HG03095 (cell line): ENCODE measurements at regions not wholly inside any gene's neighbourhood (a gene's known extent, or its start where the extent isn't known, plus 50 kb on each side); places are given as distances from the start of the nearest gene placed in this dataset.

Experiments
- ATAC-seq: cut with Tn5 transposase; IDR thresholded peaks from one replicate; pipeline ENCODE4 v1.9.1; 2021; ENCODE audit warnings: moderate library complexity; ENCODE audit not compliant: unreplicated experiment

DNA sequence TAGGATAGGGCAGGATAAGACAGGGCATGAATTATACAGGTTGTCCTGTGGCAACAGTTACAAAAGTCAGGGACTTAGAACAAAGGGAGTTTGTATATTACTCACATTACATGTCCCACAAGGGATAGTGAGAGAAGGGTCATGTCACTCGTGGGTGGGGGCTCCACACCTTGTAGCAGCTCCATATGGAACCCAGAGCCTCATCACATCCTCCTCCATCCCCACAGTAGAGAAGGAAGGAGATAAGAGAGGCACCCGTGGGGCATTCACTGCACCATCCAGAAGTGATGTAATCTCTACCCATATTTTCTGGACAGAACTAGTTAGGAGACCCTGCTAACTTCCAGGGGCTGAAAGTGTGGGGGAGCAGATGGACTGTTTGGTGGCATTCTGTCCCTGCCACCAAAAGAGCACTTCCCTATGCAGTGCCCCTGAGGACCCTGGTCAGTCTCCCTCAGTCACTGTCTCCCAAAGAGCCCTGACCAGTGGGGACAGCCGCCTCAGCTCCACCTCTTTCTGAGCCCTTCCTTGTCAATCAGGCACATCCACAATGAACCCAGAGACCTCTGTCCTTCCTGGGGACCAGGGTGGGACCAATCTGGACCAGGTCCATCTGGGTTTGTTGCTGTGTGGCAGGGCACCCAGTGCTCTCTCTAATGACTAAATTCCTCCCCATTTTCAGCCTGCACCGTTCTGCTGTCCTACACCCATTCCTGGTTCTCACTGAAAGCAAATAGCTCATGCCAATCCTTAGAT, 154.8 kb upstream of the ETV3 start:
- no peak for ATAC-seq

DNA sequence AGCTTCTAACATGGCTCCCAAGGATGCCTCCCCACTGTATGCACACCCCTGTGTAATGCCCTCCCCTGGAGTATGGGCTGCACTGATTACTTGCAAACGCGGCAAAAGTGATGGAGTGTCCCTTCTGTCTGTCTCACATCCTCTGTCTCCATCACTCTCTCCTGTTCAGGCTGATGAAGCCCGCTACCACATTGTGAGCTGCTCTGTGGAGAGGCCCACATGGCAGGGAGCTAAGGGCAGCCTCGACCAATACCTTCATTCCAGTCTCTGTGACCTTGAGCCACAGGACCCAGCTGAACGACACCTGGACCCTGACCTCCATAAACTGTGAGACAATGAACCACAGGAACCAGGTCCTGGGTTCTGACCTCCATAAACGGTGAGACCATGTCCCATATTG, 154.1 kb upstream of the ETV3 start:
- ATAC-seq: no peak

DNA sequence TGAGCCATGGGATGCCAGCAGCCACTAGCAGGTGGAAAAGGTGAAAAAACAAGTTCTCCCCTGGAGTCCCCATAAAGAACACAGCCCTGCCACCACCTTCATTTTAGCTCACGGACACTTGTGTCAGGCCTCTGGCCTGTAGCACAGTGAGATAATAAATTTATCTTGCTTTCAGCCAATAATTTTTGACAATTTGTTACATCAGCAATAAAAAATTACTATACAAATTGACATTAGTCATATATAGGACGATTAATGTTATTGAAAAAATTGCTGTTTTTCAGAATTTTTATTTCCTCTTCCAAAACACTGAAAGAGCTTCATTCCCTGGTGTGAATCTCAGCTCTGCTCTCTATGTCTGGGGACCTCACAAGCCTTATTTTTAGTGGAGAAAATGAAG, 152.9 kb upstream of the ETV3 start:
- ATAC-seq: no peak

DNA sequence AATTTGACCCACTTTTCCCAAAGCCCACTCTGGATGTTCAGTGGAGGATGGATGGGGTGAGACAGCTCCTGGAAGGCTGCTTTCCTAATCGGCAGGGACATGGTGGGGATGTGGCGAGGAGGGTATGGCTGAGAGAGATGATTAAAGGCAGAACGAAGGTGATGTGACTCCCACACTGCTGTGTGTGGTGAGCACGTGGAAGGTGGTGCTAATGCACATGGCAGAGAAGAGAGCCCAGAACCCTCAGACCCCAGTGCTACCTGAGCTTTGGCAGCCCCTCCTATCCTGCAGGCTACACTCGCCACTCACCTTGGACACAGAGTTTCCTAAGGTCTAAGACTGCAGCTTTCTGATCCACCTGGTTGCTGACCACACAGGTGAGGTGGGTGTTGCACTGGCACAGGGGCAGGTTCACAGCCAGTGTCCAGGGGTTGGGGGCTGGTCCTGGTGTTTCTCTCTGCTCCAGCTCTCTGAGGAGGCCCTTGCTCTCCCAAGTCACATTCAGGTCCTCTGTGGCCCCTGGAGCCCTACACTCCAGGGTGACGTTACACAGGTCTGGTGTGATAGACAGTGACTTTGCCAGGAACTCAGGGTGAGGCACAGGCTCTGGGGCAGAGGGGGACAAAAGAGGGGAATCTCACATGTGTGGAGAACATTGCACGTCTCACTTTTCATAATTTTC, 151.4 kb upstream of the ETV3 start:
- ATAC-seq: no peak

DNA sequence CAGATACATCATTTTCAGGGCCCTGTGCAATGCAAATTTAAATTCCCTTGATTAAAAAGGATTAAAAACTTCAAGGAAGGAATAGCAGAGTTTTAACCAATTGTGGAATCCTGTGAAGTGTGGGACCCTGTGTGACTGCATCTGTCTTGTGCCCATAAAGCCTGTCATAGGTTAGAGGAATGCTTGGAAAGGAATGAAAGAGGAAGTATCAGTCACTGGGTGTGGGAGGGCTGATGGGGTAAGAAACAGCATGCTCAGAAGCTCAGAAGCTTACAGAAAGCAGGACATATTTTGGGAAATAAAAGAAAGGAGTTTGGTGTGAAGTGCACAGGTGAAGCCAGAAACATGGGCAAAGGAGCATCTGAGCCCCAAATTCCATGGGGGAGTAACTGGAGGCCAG, 150.8 kb upstream of the ETV3 start:
- ATAC-seq: no peak

DNA sequence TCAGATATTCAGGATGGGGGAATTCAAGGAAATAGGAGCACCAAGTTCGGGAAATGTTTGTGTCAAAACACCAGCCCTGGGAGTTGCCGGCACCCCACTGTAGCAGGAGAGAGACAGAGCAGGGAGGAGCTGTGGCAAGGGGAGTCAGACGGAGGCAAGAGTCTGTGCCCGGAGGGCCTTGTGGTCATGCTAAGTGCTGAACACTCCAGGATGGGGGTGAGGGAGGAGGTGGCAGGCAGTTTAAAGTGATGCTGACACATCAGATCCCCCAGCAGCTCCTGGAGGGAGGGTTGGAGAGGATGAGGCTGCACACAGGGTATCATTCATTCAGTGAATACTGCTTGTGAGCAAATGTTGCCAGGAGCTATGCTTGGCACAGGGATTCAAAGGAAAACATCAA, 150.3 kb upstream of the ETV3 start:
- ATAC-seq: no peak

DNA sequence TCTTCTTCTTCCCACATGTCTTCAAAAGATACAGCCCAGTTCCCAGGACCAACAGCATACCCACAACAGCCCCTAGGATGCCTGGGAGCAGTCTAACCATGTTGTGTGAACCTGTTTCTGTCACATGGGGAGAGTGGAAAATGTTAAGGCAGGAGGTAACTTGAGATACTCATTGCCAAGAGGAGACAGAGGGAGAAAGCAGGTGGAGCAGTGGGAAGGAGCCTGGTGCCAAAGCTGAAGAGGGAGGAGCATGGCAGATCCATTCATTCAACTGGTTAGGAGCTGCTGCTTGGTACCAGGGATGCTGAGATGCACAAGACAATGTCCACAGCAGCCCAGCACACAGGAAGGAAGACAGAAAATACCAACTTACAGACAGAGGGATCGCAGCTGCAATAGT, 149.8 kb upstream of the ETV3 start:
- no peak for ATAC-seq

DNA sequence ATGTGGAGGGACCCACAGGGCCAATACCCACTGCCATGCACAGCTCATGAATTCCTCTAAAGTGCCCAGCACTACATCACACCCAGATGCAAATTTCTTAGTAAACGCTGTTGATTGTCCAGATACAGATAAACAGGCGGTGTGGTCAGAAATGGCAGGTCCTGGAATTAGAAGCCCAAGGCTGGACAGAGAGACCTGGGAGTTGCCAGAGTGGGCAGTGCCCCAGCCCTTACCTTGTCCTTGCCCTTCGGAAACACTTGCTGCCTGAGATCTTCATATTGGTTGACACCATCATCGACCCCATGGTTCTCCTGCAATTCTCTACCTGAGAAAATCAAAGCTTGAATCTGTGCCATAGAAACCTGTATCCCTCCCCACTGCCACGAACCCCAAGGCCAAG, 149.3 kb upstream of the ETV3 start:
- no peak for ATAC-seq

DNA sequence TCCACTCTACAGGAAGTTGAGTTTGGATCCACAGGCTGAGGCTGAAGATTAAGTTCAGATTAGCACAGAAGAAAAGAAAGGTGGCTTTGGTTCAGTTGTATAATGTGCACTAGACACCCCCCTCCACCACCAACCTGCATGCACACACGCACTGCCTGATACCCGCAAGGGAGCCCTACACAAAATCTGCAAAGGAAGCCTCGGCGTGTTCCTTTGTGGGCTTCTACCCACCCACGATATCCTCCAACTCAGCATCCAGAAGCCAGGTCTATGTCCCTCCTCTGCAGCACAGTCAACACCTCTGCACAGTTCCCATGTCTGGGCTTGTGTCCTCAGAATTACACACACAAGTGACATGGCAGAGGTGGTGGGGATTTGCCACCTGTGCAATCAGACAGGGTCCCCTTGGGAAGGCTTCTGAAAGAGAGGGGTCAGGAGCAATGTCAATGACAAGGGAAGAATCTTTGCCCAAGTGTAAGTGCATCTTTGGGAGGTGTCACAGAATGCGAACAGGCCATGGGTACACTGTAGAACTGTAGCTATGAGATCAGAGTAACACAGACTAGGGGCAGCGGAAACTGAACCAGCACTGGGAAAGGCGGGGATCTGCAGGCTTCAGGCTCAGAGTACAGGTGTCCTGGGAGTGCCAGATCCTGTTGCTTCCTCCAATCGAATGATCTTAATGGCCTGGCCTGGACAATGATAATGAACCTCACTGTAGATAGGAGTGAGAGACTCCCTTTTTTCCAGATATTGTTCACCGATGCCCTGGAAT, 148.6 kb upstream of the ETV3 start:
- ATAC-seq: no peak

DNA sequence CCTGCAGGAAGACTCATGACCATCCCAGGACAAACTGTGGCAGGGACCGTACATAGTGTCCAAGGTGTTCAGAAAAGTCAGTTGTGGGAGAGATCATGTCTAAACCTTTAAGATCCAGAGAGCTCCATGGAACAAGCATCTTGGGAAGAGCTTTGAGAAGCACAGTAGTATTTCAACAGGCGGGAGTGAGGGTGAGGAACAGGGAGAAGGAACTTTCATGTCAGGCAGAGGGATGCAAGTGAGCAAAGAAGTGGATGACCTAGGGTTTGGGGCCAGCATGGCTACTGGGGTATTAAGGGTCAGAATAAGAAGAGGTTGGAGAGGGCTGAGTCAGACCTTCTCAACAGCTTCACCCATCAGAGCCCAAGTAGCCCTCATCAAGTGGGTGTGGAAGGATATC, 147.9 kb upstream of the ETV3 start:
- no peak for ATAC-seq

DNA sequence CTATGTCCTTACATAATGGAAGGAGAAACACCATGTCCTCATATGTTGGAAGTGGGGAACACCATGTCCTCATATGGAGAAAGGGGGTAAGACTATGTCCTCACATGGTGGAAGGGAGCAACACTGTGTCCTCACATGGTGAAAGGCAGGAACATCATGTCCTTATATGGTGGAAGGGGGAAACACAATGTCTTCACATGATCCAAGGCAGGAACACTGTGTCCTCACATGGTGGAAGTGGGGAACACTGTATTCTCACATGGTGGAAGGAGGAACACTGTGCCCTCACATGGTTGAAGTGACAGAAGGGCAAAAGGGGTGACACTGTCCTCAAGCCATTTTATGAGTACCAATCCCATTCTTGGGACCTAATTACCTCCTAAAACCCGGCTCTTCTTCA, 146.3 kb upstream of the ETV3 start:
- no peak for ATAC-seq

DNA sequence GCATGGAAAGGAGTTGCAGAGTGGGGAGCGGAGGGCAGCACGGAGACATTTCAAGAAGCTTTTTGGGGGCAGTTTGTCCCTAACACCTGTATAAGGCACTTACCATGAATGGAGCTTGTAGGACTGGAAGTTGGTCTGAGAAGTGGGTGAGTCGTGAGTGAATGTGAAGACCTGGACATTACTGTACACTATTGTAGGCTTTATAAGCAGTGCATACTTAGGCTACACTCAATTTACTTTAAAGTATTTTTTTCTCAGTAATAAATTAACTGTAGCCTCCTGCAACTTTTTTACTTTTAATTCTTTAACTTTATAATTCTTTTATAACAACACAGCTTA, 141.6 kb upstream of the ETV3 start:
- ATAC-seq: no peak

DNA sequence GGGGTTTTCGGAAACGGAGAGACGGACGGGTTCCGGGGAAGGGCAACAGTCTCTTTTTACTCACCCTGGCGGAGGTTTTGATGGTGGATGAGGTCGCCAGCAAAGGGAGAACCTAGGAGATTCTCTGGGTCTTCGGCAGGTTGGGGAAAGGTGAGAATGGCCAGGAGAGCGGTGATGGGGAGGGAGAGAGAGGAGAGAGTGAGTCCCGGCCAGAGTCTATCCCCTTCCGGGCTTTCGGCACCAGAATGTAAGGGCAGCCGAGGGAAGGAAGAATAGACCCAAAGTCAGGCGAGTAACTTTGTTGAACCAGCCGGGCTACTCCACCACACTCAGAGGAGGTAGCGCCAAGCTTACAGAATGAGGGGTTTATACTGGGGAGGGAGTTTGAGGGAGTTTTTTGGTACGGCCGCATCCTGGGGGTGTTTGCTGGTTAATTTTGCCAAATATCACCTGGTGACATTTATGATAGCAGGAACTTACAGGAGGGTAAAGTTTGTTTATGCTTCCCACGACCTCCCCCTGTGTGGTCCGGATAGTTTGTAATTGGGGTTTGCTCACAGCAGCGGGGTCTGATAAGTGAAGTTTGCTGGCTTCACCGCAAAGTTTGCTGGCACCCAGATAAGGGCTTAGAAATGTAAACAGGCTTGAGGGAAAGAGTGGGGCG, 141.1 kb upstream of the ETV3 start:
- no peak for ATAC-seq

DNA sequence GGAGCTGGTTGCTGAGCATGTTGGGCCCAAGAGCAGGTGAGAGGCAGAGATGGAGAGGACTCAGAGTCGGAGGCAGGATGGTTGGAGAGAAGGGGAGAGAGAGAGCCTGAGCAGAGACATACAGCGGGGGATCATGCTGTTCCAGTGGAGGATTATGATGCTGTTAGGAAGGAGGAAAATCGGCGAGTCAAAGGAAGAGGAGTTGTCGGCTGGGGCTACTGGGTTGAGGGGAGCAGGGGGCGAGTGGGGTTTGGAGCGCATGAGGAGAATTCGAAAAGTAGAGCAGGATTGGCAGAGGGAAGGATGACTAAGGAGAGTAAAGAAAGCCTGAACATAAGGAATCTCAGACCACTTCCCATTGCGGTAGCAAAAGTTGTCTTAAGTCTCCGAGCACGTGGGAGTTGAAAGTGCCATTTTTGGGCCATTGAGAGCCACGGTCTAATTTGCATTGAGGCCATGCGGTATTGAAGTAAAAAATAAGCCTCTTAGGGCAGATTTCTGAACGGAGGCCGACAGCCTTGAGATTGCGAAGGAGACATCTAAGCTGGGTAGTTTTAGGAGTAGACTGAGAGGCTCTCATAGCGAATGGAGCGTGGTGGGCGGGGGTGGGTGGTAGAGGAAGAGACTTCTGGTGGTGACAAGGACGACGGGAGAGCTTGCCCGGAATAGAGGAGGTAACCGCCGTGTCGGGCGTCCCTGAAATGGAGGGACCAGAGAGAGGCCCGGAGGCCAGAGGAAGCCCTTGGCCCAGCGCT, 140.4 kb upstream of the ETV3 start:
- no peak for ATAC-seq

DNA sequence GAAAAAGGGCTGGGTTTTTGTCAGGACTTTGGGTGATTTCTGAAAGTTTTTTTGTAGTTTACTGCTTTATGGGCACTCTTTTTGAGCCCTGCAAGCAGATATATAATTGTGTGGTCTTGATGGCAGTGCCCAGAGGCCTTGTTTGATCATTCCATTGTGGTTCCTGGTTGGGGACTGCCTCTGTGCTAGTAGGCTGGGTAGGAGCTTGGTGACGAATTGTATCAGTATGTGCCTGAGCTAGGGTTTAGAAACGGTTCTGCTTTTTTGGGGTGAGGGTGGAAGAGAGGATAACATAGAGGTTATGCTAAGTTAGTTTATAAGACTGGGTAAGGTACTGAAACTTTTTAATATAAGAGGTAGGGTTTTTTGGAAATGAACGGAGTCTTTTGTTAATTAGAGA, 139.7 kb upstream of the ETV3 start:
- no peak for ATAC-seq

DNA sequence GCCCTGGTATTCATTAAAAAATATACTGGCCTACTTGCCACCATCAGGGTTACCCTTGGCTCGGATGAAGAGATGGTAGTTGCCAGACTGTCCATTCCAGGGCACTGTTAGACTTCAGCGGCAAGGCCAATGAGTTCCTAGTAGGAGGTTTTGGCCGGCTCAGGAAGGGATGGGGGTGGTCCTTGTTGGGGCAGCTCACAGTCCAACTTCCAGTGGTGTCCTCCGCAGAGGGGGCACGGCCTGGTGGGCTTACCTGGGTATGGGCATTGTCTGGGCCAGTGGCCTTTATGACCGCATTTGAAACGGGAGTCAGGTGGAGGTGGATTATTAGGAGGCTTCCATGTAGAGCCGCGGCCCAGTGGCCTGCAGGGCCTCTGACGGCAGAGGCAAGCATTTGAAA, 139.1 kb upstream of the ETV3 start:
- no peak for ATAC-seq

DNA sequence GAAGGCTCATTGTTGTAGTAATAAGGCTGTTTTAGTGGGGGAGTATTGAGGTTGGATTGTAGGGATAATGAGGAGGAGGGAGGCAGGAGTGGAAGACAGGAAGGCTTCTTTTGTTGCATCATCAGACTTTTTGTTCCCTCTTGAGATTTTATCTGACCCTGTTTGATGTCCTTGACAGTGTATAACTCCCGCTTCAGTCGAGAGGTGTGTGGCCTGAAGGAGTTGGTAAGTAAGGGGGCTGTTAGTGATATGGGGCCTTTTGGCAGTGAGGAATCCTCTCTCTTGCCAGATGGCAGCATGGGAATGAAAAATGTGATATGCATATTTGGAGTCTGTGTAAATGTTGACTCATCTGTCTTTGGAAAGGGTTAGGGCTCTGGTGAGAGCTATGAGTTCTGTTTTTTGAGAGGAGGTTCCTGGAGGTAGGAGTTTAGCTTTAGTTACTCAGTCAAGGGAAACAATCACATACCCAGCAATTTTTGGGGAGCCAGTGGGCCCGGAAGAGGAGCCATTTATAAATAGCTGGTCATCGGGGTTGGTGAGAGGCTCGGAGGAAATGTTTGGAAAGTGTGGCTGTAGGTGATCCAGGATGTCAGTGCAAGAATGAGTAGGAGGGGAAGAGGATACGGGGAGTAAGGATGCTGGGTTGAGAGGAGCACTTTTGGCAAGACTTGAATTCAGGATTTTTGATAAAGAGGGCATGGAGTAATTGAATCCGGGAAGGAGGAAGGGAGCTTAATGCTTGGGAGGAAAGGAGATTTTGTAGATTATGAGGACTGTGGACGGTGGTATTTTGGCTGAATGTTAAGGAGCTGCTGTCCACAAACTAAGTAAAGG, 136.7 kb upstream of the ETV3 start:
- no peak for ATAC-seq

DNA sequence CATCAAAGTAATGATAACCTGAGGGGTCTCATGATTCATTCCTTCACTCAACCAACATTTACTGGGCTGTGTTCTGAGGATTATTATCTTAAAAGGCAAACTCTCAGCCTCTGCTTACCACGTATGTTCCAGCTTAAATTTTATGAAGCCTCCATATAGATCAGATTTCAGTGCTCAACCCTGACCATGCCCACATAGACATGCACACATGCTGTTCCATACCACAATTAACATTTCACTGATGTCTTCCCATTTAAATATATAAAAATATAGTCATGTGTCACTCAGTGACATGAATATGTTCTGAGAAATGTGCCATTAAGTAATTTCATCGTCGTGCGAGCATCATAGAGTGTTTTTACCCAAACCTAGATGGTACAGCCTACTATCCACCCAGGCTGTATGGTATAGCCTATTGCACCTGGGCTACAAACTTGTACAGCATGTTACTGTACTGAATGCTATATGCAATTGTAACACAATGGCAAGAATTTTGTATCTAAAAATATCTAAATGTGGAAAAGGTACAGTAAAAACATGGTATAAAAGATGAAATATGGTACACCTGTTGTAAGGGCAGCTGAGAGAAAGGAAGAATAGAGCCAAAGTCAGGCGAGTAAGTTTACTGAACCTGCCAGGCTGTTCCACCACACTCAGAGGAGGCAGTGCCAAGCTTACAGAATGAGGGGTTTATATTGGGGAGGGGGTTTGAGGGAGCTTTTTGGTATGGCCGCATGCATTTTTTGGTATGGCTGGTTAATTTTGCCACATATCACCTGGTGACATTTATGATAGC, 134.7 kb upstream of the ETV3 start:
- no peak for ATAC-seq

DNA sequence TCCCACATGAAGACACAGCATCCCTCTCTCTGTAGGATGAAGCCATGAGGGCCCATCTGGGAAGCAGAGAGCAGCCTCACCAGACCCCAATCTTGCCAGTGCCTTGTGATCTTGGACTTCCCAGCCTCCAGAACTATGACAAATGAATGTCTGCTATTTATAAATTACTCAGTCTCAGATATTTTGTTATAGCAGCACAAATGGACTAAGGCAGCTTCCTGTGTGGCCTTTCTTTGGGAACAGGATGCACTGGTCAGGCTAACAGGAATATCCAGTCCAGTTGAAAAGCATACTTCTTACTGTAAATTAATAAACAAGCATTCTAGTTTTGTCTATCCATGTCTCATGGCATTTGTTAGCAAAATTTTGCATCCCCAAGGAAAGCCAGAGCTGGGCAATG, 134.1 kb upstream of the ETV3 start:
- ATAC-seq: no peak
